ENCODE measurements at regions not wholly inside any gene's neighbourhood (a gene's known extent, or its start where the extent isn't known, plus 50 kb on each side); places are given as distances from the start of the nearest gene placed in this dataset.

DNA sequence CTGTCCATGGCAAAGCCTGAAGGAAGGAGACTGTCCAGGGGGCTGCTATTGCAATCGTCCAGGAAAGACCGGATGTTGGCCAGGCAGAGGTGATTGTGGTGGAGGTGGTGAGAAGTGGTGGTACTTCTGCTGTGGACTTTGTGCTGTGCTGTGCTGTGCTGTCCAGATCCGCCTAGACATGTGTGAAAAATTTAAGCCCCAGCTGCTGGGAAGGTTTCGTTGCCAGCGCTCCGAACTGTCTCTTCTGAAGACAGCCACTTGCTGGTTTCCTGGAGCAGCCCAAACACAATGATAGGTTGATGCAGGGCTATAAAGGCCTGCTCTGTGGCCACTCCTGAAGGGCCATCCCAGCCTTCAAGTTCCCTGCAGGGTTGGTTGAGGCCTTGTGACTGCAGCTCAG lies 223.0 kb upstream of the MPDZ start:
- no peak for TF ChIP-seq CTCF (IDR thresholded peaks at IDR 0.05)
- TF ChIP-seq HMGXB4 (CRISPR knock-in tag; IDR thresholded peaks at IDR 0.05; ENCODE audit: borderline replicate concordance) = no peak
- TF ChIP-seq CEBPB (IDR thresholded peaks at IDR 0.05) = no peak
- TF ChIP-seq CBX2 (IDR thresholded peaks at IDR 0.05; ENCODE audit: borderline replicate concordance, low read depth) = no peak
- no peak for TF ChIP-seq KDM1A (IDR thresholded peaks at IDR 0.05; ENCODE audit: low read depth)
- TF ChIP-seq SREBF2 (IDR thresholded peaks at IDR 0.05) = no peak
- TF ChIP-seq ZC3H11A (IDR thresholded peaks at IDR 0.05) = no peak
- no peak for TF ChIP-seq RAD21 (conservative IDR thresholded peaks at IDR 0.05 in 1 of 2, IDR thresholded peaks at IDR 0.05 in 1 of 2)
- TF ChIP-seq MAX (IDR thresholded peaks at IDR 0.05) = no peak

Data from A549 (cell line).